BJ (cell line): ENCODE measurements at regions not wholly inside any gene's neighbourhood (a gene's known extent, or its start where the extent isn't known, plus 50 kb on each side); places are given as distances from the start of the nearest gene placed in this dataset.
"Not testable (repeated sequence)": the region's sequence is repeated elsewhere in the genome, so short reads cannot be mapped to it uniquely, and the experiment has no call there.

Source experiments
- CTCF ChIA-PET: fragments of 350-600 bp; formaldehyde crosslinking; extraction: SDS; loops from one replicate; lab custom pipeline; 2021; ENCODE audit warnings: antibody characterized with exemption, inconsistent platforms; lab: Yijun Ruan, JAX
- POLR2A ChIA-PET: fragments of 300-600 bp; sonication (Branson Sonifier 250); formaldehyde crosslinking; extraction: SDS; loops from one replicate; lab custom pipeline; 2021; ENCODE audit warnings: antibody characterized with exemption; lab: Charles Lee
- DNase-seq: peaks from one replicate; pipeline ENCODE4 v3.0.0-alpha.2; 2011; ENCODE audit warnings: low read depth
- H3K27me3 ChIP-seq: 2 replicates; pipeline ENCODE4 v1.6.0; 2011; ENCODE audit warnings: low read length; ENCODE audit not compliant: control insufficient read depth, insufficient read depth
- H3K36me3 ChIP-seq: 2 replicates; pipeline ENCODE4 v1.5.1; 2011; ENCODE audit warnings: low read length; ENCODE audit not compliant: control insufficient read depth, insufficient read depth
- H3K4me3 ChIP-seq: 2 replicates; pipeline ENCODE4 v1.5.1; 2011; ENCODE audit warnings: low read depth, mild to moderate bottlenecking, control low read depth, low read length
- TF ChIP-seq, protein P1 (sequence below): IDR thresholded peaks from 2 replicates; pipeline ENCODE4 v1.5.1; 2011; ENCODE audit warnings: low read depth, mild to moderate bottlenecking, control low read depth, inconsistent platforms, low read length, moderate library complexity; ENCODE audit not compliant: insufficient read depth

DNA sequence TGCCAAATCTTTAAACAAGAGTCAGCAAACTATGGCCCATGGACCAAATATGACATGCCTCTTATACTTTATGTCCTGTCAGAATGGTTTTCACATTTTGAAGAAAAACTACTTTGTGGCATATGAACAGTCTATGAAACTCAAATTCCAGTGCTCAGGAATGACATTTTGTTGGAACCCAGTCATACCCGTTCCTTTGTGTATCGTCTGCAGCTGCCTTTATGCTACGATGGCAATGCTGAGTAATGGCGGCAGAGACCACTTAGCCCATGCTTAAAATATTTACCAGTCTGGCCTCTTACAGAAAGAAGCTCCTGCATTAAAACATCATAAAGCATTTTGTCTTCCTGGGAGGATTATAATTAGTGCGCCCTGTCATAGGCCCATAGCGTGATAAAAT lies 140.5 kb upstream of the FHL2 start:
- CTCF ChIA-PET: interaction anchor here (1.2 to 1.5 kb wide), 3 partner anchors 18 to 425 kb away, joined by 3 to 5 read pairs (median 3); no protein-coding TSS in a partner anchor
- DNase-seq: no peak
- Histone ChIP-seq H3K4me3 (no peak overlapping the region), H3K27me3 (peaks cover 8% of the 10 kb centered on the region), H3K36me3 (no peaks in the 10 kb centered on the region)
- POLR2A ChIA-PET: no interaction called here
- TF ChIP-seq, protein P1, sequence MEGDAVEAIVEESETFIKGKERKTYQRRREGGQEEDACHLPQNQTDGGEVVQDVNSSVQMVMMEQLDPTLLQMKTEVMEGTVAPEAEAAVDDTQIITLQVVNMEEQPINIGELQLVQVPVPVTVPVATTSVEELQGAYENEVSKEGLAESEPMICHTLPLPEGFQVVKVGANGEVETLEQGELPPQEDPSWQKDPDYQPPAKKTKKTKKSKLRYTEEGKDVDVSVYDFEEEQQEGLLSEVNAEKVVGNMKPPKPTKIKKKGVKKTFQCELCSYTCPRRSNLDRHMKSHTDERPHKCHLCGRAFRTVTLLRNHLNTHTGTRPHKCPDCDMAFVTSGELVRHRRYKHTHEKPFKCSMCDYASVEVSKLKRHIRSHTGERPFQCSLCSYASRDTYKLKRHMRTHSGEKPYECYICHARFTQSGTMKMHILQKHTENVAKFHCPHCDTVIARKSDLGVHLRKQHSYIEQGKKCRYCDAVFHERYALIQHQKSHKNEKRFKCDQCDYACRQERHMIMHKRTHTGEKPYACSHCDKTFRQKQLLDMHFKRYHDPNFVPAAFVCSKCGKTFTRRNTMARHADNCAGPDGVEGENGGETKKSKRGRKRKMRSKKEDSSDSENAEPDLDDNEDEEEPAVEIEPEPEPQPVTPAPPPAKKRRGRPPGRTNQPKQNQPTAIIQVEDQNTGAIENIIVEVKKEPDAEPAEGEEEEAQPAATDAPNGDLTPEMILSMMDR: no peak

DNA sequence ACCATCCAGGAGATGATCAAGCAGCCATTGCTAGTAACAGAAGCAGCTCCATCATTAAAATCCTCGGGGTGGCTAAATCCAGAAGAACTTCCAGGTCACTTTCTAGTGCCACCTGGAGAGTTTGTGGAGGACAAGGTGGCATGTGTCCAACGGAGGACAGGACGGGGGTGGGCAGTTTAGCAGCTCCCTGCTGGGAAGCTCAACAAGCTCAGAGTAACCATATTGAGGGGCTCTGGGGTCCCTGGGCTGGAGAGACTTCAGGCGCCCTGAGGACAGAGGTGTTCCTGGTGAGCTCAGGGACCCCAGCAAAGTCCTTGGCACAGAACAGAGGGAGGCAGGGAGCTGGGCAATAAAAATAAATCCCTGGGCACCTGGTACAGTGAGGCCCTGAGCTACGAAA lies 140.0 kb upstream of the FHL2 start:
- ChIA-PET POLR2A (no interaction called here), CTCF (interaction anchor here (1.1 to 1.5 kb wide), 5 partner anchors 15 to 425 kb away, joined by 3 to 5 read pairs (median 3); no protein-coding TSS in a partner anchor)
- DNase-seq: no peak
- Histone ChIP-seq H3K27me3 (peaks cover 8% of the 10 kb centered on the region), H3K4me3 (no peak overlapping the region), H3K36me3 (no peaks in the 10 kb centered on the region)
- TF ChIP-seq, protein P1: no peak

DNA sequence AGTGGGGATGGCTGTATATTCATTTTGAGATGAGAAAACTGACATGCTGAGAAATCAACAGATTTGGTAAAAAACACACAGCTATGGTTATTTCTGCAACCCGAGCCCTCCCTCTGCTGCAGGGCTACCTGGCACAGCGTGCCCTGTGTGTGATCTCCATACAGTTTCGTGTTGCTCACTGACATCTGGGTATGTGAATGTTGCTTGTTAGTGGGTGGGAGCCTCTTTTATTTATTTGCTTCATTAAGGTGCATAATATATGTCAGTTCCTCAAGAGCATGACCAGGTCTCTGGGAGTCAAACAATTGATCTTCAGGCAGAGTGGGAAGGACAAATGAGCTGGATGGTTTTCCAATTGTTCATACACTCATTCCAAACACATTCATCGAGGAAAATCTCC lies 139.1 kb upstream of the FHL2 start:
- POLR2A ChIA-PET: no interaction called here
- TF ChIP-seq, protein P1: no peak
- Histone ChIP-seq H3K4me3 (no peak overlapping the region), H3K36me3 (no peaks in the 10 kb centered on the region), H3K27me3 (peaks cover 6% of the 10 kb centered on the region)
- DNase-seq: no peak
- CTCF ChIA-PET: interaction anchor here (1.1 to 1.5 kb wide), 4 partner anchors 8 to 25 kb away, joined by 3 to 4 read pairs (median 4); no protein-coding TSS in a partner anchor

DNA sequence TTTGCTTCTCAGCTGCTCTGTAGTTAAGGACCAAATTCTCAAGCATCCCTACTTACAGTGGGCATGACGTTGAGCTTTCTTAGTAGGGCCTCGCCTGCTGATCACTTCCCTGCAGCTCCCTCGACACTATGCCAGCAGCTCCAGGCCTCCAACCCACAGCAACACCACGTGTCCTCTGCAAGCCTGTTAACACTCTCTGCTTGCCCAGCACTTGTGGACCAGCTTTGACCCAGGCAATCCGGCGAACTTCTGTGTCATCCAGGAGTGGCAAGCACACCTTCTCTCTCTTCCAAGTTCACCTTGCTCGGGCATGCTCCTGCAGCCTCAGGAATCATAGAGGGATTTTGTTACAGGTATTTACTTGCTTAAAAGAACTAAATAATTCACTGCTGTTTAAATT lies 138.6 kb upstream of the FHL2 start:
- ChIA-PET CTCF (interaction anchor here (1.3 to 1.5 kb wide), 3 partner anchors 9 to 25 kb away, joined by 3 to 4 read pairs (median 4); no protein-coding TSS in a partner anchor), POLR2A (no interaction called here)
- TF ChIP-seq, protein P1: no peak
- Histone ChIP-seq H3K4me3 (no peak overlapping the region), H3K36me3 (no peaks in the 10 kb centered on the region), H3K27me3 (peaks cover 6% of the 10 kb centered on the region)
- no peak for DNase-seq

DNA sequence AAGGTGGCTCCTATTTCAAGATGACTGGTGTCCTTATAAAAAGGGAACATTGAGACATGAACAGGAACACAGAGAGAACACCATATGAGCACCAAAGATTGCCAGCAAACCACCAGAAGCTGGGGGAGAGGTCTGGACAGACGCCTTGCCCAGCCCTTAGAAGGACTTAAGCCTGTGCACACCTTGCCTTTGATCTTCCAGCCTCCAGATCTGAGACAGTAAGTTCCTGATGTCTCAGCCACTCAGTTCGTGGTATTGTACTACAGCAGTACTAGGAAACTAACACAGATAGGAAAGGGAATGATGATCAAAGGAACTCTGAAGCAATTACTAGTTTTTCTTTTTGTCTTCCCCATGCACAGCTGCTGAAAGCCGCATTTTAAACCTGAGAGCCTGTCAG lies 137.3 kb upstream of the FHL2 start:
- Histone ChIP-seq H3K4me3 (no peak overlapping the region), H3K27me3 (peaks cover 9% of the 10 kb centered on the region), H3K36me3 (no peaks in the 10 kb centered on the region)
- ChIA-PET CTCF (interaction anchor here (1.4 kb wide), 1 partner anchor 23 kb away, joined by 3 read pairs; no protein-coding TSS in a partner anchor), POLR2A (interaction anchor here (0.6 kb wide), 1 partner anchor 136 kb away, joined by 5 read pairs; no protein-coding TSS in a partner anchor)
- DNase-seq: no peak
- TF ChIP-seq, protein P1: no peak

DNA sequence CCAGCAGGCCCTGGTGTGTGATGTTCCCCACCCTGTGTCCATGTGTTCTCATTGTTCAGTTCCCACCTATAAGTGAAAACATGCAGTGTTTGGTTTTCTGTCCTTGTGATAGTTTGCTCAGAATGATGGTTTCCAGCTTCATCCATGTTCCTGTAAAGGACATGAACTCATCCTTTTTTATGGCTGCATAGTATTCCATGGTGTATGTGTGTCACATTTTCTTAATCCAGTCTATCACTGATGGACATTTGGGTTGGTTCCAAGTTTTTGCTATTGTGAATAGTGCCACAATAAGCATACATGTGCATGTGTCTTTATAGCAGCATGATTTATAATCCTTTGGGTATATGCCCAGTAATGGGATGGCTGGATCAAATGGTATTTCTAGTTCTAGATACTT lies 130.4 kb upstream of the FHL2 start:
- CTCF ChIA-PET, H3K27me3 ChIP-seq, POLR2A ChIA-PET, H3K4me3 ChIP-seq, H3K36me3 ChIP-seq, DNase-seq: not testable (repeated sequence)
